ENCODE measurements at regions not wholly inside any gene's neighbourhood (a gene's known extent, or its start where the extent isn't known, plus 50 kb on each side); places are given as distances from the start of the nearest gene placed in this dataset.

- TF ChIP-seq EZH2 (IDR thresholded peaks at IDR 0.05): no peak
- TF ChIP-seq POLR2AphosphoS5 (IDR thresholded peaks at IDR 0.05; ENCODE audit: borderline replicate concordance, low read depth, low read length): no peak
- no peak for TF ChIP-seq FOXP2 (optimal IDR thresholded peaks at IDR 0.05; ENCODE audit: control extremely low read depth, extremely low read length, insufficient read depth)
Measured at GRCh38 chr21:15496911-15497310, 232.9 kb upstream of the USP25 start.

All from SK-N-MC (cell line).